GM23338 (cell line): ENCODE measurements at regions not wholly inside any gene's neighbourhood (a gene's known extent, or its start where the extent isn't known, plus 50 kb on each side); places are given as distances from the start of the nearest gene placed in this dataset.

Experiments
- ATAC-seq: fragments of 200-7000 bp; cut with Tn5 transposase; 3 replicates; pipeline ENCODE4 v1.9.1; 2020
- DNase-seq: peaks from one replicate; pipeline ENCODE4 v3.0.0-alpha.2; 2015; ENCODE audit warnings: low spot score
- H2AFZ ChIP-seq: fragments of 200-600 bp; sonication (generic); 2 replicates; pipeline ENCODE4 v1.8.0; 2016; ENCODE audit warnings: antibody characterized with exemption, mild to moderate bottlenecking, moderate library complexity
- H3F3A ChIP-seq: fragments of 200-600 bp; sonication (generic); replicated peaks from 2 replicates; pipeline ENCODE4 v1.8.0; 2017; ENCODE audit warnings: antibody characterized with exemption, mixed run types, low read depth
- H3K27ac ChIP-seq: fragments of 200-600 bp; sonication (generic); 2 replicates; pipeline ENCODE4 v1.6.1; 2016; ENCODE audit warnings: low read depth
- H3K27me3 ChIP-seq: fragments of 200-600 bp; sonication (generic); 2 replicates; pipeline ENCODE4 v1.8.0; 2016; ENCODE audit warnings: mild to moderate bottlenecking, mixed run types, moderate library complexity; ENCODE audit not compliant: insufficient read depth
- H3K36me3 ChIP-seq: fragments of 200-600 bp; sonication (generic); 2 replicates; pipeline ENCODE4 v1.8.0; 2016; ENCODE audit warnings: mild to moderate bottlenecking; ENCODE audit not compliant: insufficient read depth
- H3K4me1 ChIP-seq: fragments of 200-600 bp; sonication (generic); 2 replicates; pipeline ENCODE4 v1.8.0; 2016; ENCODE audit warnings: mild to moderate bottlenecking, moderate library complexity; ENCODE audit not compliant: insufficient read depth
- H3K4me2 ChIP-seq: fragments of 200-600 bp; sonication (generic); 2 replicates; pipeline ENCODE4 v1.7.1; 2017; ENCODE audit warnings: mixed run types
- H3K4me3 ChIP-seq: fragments of 200-600 bp; sonication (generic); 2 replicates; pipeline ENCODE4 v1.6.1; 2016; ENCODE audit warnings: mixed run types
- H3K79me2 ChIP-seq: fragments of 200-600 bp; sonication (generic); replicated peaks from 2 replicates; pipeline ENCODE4 v1.8.0; 2017; ENCODE audit warnings: mild to moderate bottlenecking; ENCODE audit not compliant: insufficient read depth
- H3K9me2 ChIP-seq: fragments of 200-600 bp; sonication (generic); 2 replicates; pipeline ENCODE4 v1.8.0; 2017; ENCODE audit not compliant: insufficient read depth
- H4K20me1 ChIP-seq: fragments of 200-600 bp; sonication (generic); replicated peaks from 2 replicates; pipeline ENCODE4 v1.8.0; 2017; ENCODE audit warnings: mild to moderate bottlenecking; ENCODE audit not compliant: insufficient read depth
- H3K27ac Mint-ChIP-seq: 2 replicates; pipeline ENCODE4 v1.8.0; 2020; ENCODE audit warnings: inconsistent platforms, mild to moderate bottlenecking, moderate library complexity, mixed read lengths
- H3K27me3 Mint-ChIP-seq: 3 replicates; pipeline ENCODE4 v1.8.0; 2022; ENCODE audit warnings: low read depth, mild to moderate bottlenecking, moderate library complexity, mixed read lengths, inconsistent platforms; ENCODE audit not compliant: insufficient read depth, poor library complexity
- H3K36me3 Mint-ChIP-seq: 3 replicates; pipeline ENCODE4 v1.8.0; 2021; ENCODE audit warnings: low read depth, mild to moderate bottlenecking, inconsistent platforms, moderate library complexity, mixed read lengths
- H3K4me1 Mint-ChIP-seq: 3 replicates; pipeline ENCODE4 v1.8.0; 2020; ENCODE audit warnings: mild to moderate bottlenecking, inconsistent platforms, mixed read lengths
- H3K4me3 Mint-ChIP-seq: 3 replicates; pipeline ENCODE4 v1.8.0; 2021; ENCODE audit warnings: moderate library complexity, mild to moderate bottlenecking, inconsistent platforms, mixed read lengths
- H3K9me3 Mint-ChIP-seq: 3 replicates; pipeline ENCODE4 v1.8.0; 2020; ENCODE audit warnings: moderate library complexity, mild to moderate bottlenecking, inconsistent platforms, mixed read lengths
- CREB1 ChIP-seq: fragments of 250-450 bp; sonication (Bioruptor Pico); IDR thresholded peaks from 2 replicates; pipeline ENCODE4 v1.5.0; 2020; ENCODE audit warnings: low read depth, mild to moderate bottlenecking, moderate library complexity
- EZH2 ChIP-seq: fragments of 200-600 bp; sonication (generic); IDR thresholded peaks from one replicate; pipeline ENCODE4 v1.8.0; 2017; ENCODE audit warnings: antibody characterized with exemption, mild to moderate bottlenecking, low read depth; ENCODE audit not compliant: unreplicated experiment
- EZH2phosphoT487 ChIP-seq: fragments of 200-600 bp; sonication (generic); IDR thresholded peaks from one replicate; pipeline ENCODE4 v1.8.1; 2018; ENCODE audit warnings: antibody characterized with exemption; ENCODE audit not compliant: unreplicated experiment
- JUNB ChIP-seq: IDR thresholded peaks from one replicate; pipeline ENCODE4 v1.6.1; 2016; ENCODE audit warnings: antibody characterized with exemption; ENCODE audit not compliant: unreplicated experiment
- NANOG ChIP-seq: IDR thresholded peaks from 2 replicates; pipeline ENCODE4 v1.6.1; 2016; ENCODE audit warnings: antibody characterized with exemption, borderline replicate concordance
- POLR2AphosphoS5 ChIP-seq: IDR thresholded peaks from 2 replicates; pipeline ENCODE4 v1.6.1; 2016; ENCODE audit warnings: antibody characterized with exemption, low read depth
- STAT1 ChIP-seq: IDR thresholded peaks from one replicate; pipeline ENCODE4 v1.6.1; 2016; ENCODE audit warnings: antibody characterized with exemption; ENCODE audit not compliant: unreplicated experiment
- ZNF114 ChIP-seq: fragments of 250-450 bp; sonication (Bioruptor Pico); IDR thresholded peaks from 2 replicates; pipeline ENCODE4 v1.5.0; 2020; ENCODE audit warnings: mild to moderate bottlenecking, moderate library complexity
- ZNF331 ChIP-seq: fragments of 250-450 bp; sonication (Bioruptor Pico); IDR thresholded peaks from 2 replicates; pipeline ENCODE4 v1.5.0; 2020; ENCODE audit warnings: low read depth, mild to moderate bottlenecking, moderate library complexity
- TF ChIP-seq, protein P1 (sequence below): IDR thresholded peaks from one replicate; pipeline ENCODE4 v1.6.1; 2018; ENCODE audit warnings: antibody characterized with exemption; ENCODE audit not compliant: unreplicated experiment
- TF ChIP-seq, protein P2 (sequence below): fragments of 250-450 bp; sonication (Bioruptor Pico); IDR thresholded peaks from 2 replicates; pipeline ENCODE4 v1.5.0; 2020; ENCODE audit warnings: mild to moderate bottlenecking, moderate library complexity
- TF ChIP-seq, protein P3 (sequence below), 2 experiments: fragments of 200-600 bp in 1 of 2; sonication (generic) in 1 of 2; conservative IDR thresholded peaks; 2 replicates each; pipeline versions ENCODE4 v1.5.1 to v1.6.1; 2016 to 2017; ENCODE audit warnings: antibody characterized with exemption in 2 of 2, low read depth in 2 of 2, mild to moderate bottlenecking in 2 of 2, moderate library complexity in 1 of 2
- TF ChIP-seq, protein P4 (sequence below): IDR thresholded peaks from 2 replicates; pipeline ENCODE4 v1.6.1; 2016; ENCODE audit warnings: antibody characterized with exemption

GRCh38 chr13:31681133-31681532 is 58.2 kb upstream of the RXFP2 start:
- ATAC-seq: no peak
- Histone ChIP-seq H3K4me3 (no peak overlapping the region), H3K79me2 (no peaks in the 10 kb centered on the region), H3F3A (no peaks in the 10 kb centered on the region), H3K4me2 (no peak overlapping the region), H3K9me2 (0 out of 2 replicates have a peak, but pooled peaks cover 4% of the 10 kb centered on the region), H4K20me1 (no peaks in the 10 kb centered on the region), H3K4me1 (peaks cover 9% of the 10 kb centered on the region; the same call in 1 of the 2 replicates), H3K36me3 (no peaks in the 10 kb centered on the region), H3K27me3 (no peaks in the 10 kb centered on the region), H2AFZ (peak overlapping the region; percentile 47; the same call in 1 of the 2 replicates), H3K27ac (no peak overlapping the region)
- Mint-ChIP-seq H3K27ac (no peak overlapping the region), H3K27me3 (no peaks in the 10 kb centered on the region), H3K4me1 (peaks cover 9% of the 10 kb centered on the region), H3K4me3 (no peak overlapping the region), H3K9me3 (peaks cover 5% of the 10 kb centered on the region; the same call in 1 of the 3 replicates), H3K36me3 (0 out of 3 replicates have a peak, but pooled peaks cover 3% of the 10 kb centered on the region)
- DNase-seq: no peak
- TF ChIP-seq STAT1: no peak
- TF ChIP-seq, protein P1, sequence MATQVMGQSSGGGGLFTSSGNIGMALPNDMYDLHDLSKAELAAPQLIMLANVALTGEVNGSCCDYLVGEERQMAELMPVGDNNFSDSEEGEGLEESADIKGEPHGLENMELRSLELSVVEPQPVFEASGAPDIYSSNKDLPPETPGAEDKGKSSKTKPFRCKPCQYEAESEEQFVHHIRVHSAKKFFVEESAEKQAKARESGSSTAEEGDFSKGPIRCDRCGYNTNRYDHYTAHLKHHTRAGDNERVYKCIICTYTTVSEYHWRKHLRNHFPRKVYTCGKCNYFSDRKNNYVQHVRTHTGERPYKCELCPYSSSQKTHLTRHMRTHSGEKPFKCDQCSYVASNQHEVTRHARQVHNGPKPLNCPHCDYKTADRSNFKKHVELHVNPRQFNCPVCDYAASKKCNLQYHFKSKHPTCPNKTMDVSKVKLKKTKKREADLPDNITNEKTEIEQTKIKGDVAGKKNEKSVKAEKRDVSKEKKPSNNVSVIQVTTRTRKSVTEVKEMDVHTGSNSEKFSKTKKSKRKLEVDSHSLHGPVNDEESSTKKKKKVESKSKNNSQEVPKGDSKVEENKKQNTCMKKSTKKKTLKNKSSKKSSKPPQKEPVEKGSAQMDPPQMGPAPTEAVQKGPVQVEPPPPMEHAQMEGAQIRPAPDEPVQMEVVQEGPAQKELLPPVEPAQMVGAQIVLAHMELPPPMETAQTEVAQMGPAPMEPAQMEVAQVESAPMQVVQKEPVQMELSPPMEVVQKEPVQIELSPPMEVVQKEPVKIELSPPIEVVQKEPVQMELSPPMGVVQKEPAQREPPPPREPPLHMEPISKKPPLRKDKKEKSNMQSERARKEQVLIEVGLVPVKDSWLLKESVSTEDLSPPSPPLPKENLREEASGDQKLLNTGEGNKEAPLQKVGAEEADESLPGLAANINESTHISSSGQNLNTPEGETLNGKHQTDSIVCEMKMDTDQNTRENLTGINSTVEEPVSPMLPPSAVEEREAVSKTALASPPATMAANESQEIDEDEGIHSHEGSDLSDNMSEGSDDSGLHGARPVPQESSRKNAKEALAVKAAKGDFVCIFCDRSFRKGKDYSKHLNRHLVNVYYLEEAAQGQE: no peak
- no peak for TF ChIP-seq JUNB
- no peak for TF ChIP-seq CREB1
- TF ChIP-seq, protein P2, sequence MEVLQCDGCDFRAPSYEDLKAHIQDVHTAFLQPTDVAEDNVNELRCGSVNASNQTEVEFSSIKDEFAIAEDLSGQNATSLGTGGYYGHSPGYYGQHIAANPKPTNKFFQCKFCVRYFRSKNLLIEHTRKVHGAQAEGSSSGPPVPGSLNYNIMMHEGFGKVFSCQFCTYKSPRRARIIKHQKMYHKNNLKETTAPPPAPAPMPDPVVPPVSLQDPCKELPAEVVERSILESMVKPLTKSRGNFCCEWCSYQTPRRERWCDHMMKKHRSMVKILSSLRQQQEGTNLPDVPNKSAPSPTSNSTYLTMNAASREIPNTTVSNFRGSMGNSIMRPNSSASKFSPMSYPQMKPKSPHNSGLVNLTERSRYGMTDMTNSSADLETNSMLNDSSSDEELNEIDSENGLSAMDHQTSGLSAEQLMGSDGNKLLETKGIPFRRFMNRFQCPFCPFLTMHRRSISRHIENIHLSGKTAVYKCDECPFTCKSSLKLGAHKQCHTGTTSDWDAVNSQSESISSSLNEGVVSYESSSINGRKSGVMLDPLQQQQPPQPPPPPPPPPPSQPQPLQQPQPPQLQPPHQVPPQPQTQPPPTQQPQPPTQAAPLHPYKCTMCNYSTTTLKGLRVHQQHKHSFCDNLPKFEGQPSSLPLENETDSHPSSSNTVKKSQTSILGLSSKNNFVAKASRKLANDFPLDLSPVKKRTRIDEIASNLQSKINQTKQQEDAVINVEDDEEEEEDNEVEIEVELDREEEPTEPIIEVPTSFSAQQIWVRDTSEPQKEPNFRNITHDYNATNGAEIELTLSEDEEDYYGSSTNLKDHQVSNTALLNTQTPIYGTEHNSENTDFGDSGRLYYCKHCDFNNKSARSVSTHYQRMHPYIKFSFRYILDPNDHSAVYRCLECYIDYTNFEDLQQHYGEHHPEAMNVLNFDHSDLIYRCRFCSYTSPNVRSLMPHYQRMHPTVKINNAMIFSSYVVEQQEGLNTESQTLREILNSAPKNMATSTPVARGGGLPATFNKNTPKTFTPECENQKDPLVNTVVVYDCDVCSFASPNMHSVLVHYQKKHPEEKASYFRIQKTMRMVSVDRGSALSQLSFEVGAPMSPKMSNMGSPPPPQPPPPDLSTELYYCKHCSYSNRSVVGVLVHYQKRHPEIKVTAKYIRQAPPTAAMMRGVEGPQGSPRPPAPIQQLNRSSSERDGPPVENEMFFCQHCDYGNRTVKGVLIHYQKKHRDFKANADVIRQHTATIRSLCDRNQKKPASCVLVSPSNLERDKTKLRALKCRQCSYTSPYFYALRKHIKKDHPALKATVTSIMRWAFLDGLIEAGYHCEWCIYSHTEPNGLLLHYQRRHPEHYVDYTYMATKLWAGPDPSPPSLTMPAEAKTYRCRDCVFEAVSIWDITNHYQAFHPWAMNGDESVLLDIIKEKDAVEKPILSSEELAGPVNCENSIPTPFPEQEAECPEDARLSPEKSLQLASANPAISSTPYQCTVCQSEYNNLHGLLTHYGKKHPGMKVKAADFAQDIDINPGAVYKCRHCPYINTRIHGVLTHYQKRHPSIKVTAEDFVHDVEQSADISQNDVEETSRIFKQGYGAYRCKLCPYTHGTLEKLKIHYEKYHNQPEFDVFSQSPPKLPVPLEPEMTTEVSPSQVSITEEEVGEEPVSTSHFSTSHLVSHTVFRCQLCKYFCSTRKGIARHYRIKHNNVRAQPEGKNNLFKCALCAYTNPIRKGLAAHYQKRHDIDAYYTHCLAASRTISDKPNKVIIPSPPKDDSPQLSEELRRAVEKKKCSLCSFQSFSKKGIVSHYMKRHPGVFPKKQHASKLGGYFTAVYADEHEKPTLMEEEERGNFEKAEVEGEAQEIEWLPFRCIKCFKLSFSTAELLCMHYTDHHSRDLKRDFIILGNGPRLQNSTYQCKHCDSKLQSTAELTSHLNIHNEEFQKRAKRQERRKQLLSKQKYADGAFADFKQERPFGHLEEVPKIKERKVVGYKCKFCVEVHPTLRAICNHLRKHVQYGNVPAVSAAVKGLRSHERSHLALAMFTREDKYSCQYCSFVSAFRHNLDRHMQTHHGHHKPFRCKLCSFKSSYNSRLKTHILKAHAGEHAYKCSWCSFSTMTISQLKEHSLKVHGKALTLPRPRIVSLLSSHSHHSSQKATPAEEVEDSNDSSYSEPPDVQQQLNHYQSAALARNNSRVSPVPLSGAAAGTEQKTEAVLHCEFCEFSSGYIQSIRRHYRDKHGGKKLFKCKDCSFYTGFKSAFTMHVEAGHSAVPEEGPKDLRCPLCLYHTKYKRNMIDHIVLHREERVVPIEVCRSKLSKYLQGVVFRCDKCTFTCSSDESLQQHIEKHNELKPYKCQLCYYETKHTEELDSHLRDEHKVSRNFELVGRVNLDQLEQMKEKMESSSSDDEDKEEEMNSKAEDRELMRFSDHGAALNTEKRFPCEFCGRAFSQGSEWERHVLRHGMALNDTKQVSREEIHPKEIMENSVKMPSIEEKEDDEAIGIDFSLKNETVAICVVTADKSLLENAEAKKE (CRISPR knock-in tag): no peak
- no peak for TF ChIP-seq EZH2
- TF ChIP-seq ZNF114 (CRISPR knock-in tag): no peak
- TF ChIP-seq ZNF331 (CRISPR knock-in tag): no peak
- TF ChIP-seq EZH2phosphoT487: no peak
- TF ChIP-seq, protein P3, sequence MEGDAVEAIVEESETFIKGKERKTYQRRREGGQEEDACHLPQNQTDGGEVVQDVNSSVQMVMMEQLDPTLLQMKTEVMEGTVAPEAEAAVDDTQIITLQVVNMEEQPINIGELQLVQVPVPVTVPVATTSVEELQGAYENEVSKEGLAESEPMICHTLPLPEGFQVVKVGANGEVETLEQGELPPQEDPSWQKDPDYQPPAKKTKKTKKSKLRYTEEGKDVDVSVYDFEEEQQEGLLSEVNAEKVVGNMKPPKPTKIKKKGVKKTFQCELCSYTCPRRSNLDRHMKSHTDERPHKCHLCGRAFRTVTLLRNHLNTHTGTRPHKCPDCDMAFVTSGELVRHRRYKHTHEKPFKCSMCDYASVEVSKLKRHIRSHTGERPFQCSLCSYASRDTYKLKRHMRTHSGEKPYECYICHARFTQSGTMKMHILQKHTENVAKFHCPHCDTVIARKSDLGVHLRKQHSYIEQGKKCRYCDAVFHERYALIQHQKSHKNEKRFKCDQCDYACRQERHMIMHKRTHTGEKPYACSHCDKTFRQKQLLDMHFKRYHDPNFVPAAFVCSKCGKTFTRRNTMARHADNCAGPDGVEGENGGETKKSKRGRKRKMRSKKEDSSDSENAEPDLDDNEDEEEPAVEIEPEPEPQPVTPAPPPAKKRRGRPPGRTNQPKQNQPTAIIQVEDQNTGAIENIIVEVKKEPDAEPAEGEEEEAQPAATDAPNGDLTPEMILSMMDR (conservative IDR thresholded peaks at IDR 0.05; ENCODE audit: low read depth in 2 of 2): no peak
- TF ChIP-seq NANOG: no peak
- TF ChIP-seq POLR2AphosphoS5: no peak
- TF ChIP-seq, protein P4, sequence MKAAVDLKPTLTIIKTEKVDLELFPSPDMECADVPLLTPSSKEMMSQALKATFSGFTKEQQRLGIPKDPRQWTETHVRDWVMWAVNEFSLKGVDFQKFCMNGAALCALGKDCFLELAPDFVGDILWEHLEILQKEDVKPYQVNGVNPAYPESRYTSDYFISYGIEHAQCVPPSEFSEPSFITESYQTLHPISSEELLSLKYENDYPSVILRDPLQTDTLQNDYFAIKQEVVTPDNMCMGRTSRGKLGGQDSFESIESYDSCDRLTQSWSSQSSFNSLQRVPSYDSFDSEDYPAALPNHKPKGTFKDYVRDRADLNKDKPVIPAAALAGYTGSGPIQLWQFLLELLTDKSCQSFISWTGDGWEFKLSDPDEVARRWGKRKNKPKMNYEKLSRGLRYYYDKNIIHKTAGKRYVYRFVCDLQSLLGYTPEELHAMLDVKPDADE: no peak
